Activated T-helper 1 cell treated with anti-CD3 and anti-CD28 coated beads, Interleukin-12 subunit alpha, Interleukin-12 subunit beta, Interleukin-2, Interleukin-4 antibody, amounts not matched to agents 30 ng/mL and 10 ng/mL and 1 ng/mL, durations not matched to agents 14 hours and 24 hours and 36 hours (primary cell): ENCODE measurements at regions not wholly inside any gene's neighbourhood (a gene's known extent, or its start where the extent isn't known, plus 50 kb on each side); places are given as distances from the start of the nearest gene placed in this dataset.

ENCODE experiments used
- DNase-seq: peaks from one replicate; pipeline ENCODE4 v3.0.0; 2021; ENCODE audit warnings: low spot score
- H3K27ac Mint-ChIP-seq: one replicate; pipeline ENCODE4 v1.8.0; 2021; ENCODE audit warnings: mild to moderate bottlenecking, mixed read lengths
- H3K27me3 Mint-ChIP-seq: one replicate; pipeline ENCODE4 v1.8.0; 2022; ENCODE audit warnings: mild to moderate bottlenecking, moderate library complexity, mixed read lengths; ENCODE audit not compliant: insufficient read depth
- H3K36me3 Mint-ChIP-seq: one replicate; pipeline ENCODE4 v1.8.0; 2021; ENCODE audit warnings: low read depth, mixed read lengths
- H3K4me1 Mint-ChIP-seq: one replicate; pipeline ENCODE4 v1.8.0; 2021; ENCODE audit warnings: low read depth, mixed read lengths
- H3K4me3 Mint-ChIP-seq: one replicate; pipeline ENCODE4 v1.8.0; 2021; ENCODE audit warnings: mild to moderate bottlenecking, moderate library complexity, mixed read lengths
- H3K9me3 Mint-ChIP-seq: one replicate; pipeline ENCODE4 v1.8.0; 2021; ENCODE audit warnings: mixed read lengths
- intact Hi-C: fragments of 100-400 bp; cut with micrococcal nuclease; formaldehyde crosslinking; loops from one replicate; pipeline ENCODE4 v1.15.1; 2024

DNA sequence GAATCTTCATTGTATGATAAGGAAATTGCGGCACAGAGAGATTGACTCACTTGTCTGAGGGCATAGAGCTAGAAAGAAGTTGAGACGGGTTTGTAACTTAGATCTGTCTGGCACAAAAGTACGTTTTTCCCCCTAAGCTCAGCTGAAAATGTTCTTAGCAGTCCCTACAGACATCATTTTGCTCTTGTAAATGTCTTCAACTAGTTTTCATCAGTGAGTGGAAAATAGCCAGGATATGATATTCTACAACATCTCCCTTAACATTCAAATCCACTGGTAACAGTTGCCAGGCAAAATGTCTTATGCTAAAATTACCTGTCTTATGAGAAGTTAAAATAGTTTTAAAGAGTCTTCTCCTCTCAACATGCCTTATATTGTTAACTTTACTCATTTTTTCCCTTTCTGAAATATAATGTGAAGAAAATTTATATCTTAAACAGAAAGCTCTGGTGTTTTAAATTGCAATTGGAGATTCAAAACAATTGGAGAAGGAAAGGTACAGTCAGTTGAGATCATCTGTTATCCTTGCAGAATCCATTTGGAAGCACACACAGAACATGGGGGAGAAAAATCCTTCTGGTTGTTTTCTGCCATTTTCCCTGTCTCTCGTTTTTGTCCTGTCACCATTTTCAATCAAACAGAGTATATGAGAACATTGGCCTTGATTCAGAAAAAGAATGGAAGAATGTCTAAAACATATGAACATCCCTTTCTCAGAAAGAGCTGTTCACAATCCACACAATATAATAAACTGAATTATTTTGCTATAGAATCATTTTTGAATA lies 255.0 kb downstream of the TRIB2 start:
- no peaks in the 10 kb centered on the region for H3K4me1 Mint-ChIP-seq
- peaks cover 28% of the 10 kb centered on the region for H3K27me3 Mint-ChIP-seq
- H3K36me3 Mint-ChIP-seq: peaks cover 2% of the 10 kb centered on the region
- no peak for DNase-seq
- no peak overlapping the region for H3K27ac Mint-ChIP-seq
- no peak overlapping the region for H3K4me3 Mint-ChIP-seq
- no peaks in the 10 kb centered on the region for H3K9me3 Mint-ChIP-seq
- intact Hi-C loops: no loop called here

DNA sequence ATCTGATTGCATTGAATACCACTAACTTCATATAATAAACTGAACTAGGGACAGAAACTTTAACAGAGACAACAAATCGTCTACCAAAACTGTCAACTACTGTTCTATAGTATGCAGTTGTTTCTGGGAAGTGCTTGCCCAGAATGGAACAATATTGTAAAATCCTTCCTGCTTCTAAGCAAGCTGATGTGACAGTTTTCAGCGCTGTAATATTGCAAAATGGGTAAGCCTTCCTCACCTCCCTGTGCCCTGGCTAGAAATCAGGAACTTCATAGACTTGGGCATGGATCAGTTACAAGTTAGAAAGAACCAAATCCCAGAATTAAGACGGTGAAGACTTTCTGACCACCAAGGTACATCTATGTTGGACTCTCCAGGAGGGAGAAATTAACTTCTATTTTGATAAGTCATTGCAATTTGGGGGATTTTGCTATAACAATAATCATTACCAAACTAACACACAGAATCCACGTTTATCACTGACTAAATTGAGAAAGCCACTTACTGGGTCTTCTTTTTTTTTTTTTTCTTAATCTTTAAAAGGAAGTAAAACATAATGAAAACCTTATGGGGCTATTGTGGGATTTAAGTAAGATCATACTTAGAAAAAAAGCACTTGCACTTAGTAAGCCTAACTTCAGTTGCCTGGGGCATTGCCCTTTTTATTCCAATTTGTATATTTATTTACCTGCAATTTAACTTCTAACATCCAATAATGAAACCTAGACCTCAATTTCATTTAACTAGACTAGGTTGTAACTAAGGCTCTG lies 261.5 kb downstream of the TRIB2 start:
- no peaks in the 10 kb centered on the region for H3K9me3 Mint-ChIP-seq
- no peak overlapping the region for H3K27ac Mint-ChIP-seq
- no peak overlapping the region for H3K4me3 Mint-ChIP-seq
- H3K4me1 Mint-ChIP-seq: no peaks in the 10 kb centered on the region
- no peaks in the 10 kb centered on the region for H3K36me3 Mint-ChIP-seq
- H3K27me3 Mint-ChIP-seq: peaks cover 41% of the 10 kb centered on the region
- intact Hi-C loops: no loop called here
- no peak for DNase-seq

DNA sequence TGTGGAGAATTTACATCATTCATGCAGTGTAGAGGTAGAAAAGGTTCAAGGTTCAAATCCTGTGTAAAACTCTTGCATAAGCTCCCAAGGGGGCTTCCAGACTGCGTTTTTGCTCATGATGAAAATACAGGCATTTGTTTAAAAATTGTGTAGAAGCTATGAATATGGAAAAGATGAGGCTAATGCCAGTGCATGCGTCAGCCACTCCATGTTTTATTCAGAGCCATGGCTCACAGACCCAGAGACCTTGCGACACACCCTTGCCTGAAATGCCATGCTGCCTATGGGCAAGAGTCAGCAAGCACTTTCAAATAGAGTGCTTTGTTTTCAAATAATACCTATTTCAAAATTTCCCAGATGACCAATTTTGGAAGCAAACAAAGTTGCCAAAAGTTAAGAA lies 262.3 kb downstream of the TRIB2 start:
- peaks cover 45% of the 10 kb centered on the region for H3K27me3 Mint-ChIP-seq
- H3K4me3 Mint-ChIP-seq: no peak overlapping the region
- no peak overlapping the region for H3K27ac Mint-ChIP-seq
- no peaks in the 10 kb centered on the region for H3K4me1 Mint-ChIP-seq
- no peak for DNase-seq
- H3K9me3 Mint-ChIP-seq: no peaks in the 10 kb centered on the region
- H3K36me3 Mint-ChIP-seq: no peaks in the 10 kb centered on the region
- intact Hi-C loops: no loop called here

DNA sequence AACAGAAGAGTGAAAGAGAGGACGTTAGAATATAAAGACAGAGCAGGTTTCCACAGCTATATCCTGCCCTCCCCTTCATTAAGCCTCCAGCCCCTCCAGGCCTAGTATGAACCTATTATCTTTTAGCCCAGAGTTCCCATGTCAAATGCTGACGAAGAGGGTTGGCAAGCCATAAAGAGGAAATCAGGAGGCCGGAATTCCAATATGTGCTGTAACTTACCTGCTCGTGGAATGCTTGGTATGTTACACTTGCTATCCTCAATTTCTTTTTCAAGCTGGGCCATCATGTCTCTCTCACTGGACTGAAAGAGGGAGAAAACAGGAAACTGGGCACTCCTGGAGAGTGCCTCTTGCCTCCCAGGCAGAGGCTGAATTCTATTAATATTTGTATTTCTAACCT lies 264.1 kb downstream of the TRIB2 start:
- intact Hi-C loops: no loop called here
- H3K27ac Mint-ChIP-seq: no peak overlapping the region
- no peaks in the 10 kb centered on the region for H3K9me3 Mint-ChIP-seq
- DNase-seq: no peak
- peaks cover 32% of the 10 kb centered on the region for H3K27me3 Mint-ChIP-seq
- no peak overlapping the region for H3K4me3 Mint-ChIP-seq
- no peaks in the 10 kb centered on the region for H3K36me3 Mint-ChIP-seq
- H3K4me1 Mint-ChIP-seq: no peaks in the 10 kb centered on the region

DNA sequence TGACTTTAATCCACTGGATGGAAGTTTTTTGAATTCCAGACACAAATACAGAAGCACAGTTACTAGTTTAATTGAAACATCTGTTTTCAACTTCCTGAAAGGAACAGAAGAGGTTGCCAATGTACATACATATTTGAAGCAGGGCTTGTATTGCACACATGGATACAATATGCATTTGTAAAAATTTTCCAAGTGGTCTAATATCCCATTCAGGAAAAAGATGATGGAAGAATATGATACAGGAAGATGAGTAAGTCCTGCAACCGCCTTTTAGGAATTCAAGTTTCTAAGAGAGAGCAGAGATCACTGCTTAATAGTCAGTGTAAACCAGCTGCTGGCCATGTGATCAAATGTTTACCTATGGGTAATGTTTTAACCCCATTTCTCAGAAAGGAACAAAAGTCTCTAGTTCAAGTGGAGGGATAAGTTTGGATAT lies 265.4 kb downstream of the TRIB2 start:
- Mint-ChIP-seq H3K27me3 (peaks cover 33% of the 10 kb centered on the region), H3K9me3 (no peaks in the 10 kb centered on the region), H3K4me1 (peaks cover under 1% of the 10 kb centered on the region), H3K4me3 (no peak overlapping the region), H3K27ac (no peak overlapping the region), H3K36me3 (no peaks in the 10 kb centered on the region)
- intact Hi-C loops: no loop called here
- no peak for DNase-seq

DNA sequence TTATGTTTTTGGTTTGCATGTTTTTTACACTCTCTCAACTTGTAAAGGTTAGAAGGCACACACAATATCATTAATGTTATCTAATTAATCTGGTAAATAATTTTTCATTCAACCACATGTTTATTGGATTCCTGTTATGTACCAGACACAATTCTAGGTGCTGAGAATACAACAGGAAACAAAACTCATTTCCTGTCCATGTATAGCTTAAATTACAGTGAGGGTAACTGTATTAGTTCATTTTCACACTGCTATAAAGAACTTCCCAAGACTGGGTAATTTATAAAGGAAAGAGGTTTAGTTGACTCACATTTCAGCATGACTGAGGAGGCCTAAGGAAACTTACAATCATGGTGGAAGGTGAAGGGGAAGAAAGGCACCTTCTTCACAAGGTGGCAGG lies 270.5 kb downstream of the TRIB2 start:
- Mint-ChIP-seq H3K36me3 (no peaks in the 10 kb centered on the region), H3K9me3 (no peaks in the 10 kb centered on the region), H3K4me3 (no peak overlapping the region), H3K4me1 (peaks cover 7% of the 10 kb centered on the region), H3K27me3 (peaks cover 17% of the 10 kb centered on the region), H3K27ac (no peak overlapping the region)
- intact Hi-C loops: no loop called here
- no peak for DNase-seq

DNA sequence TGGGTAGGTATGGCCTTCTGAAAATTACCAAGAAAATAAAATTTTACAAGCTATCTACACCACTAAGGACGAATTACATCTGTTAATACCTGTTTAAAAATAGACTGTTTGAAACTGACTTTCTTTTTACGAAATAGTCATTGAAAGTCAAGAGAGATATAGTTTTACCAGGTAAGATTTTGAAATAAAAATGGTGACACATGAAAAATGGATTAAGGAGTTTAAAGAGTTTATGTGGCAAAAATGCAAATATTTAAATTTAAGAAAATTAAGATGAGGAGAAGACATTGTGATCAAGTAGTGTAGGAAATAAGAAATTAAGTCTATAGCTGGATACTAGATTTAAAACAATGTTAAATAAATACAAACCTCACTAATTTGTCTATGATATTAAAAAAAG lies 271.5 kb downstream of the TRIB2 start:
- Mint-ChIP-seq H3K36me3 (no peaks in the 10 kb centered on the region), H3K27ac (no peak overlapping the region), H3K27me3 (peaks cover 17% of the 10 kb centered on the region), H3K4me3 (no peak overlapping the region), H3K4me1 (peaks cover 7% of the 10 kb centered on the region), H3K9me3 (no peaks in the 10 kb centered on the region)
- no peak for DNase-seq
- intact Hi-C loops: no loop called here

DNA sequence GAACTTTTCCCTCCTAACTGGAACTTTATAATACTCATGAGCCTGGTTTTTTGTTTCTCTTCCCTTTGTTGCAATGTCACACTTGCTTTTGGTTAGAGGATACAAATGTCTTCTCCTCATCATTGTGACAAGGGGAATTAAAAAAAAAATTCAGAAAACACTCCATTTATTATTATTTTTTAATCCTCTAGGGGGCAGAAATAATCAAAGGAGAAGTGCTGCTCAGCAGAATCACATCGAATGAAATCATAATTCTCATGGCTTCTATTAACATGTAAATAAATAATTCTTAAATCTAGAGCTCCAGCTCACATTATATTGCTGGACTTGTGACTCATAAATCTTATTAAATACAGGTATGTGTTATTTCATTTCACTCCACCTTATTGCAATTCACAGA lies 273.8 kb downstream of the TRIB2 start:
- no peak overlapping the region for H3K27ac Mint-ChIP-seq
- H3K36me3 Mint-ChIP-seq: no peaks in the 10 kb centered on the region
- peaks cover 7% of the 10 kb centered on the region for H3K4me1 Mint-ChIP-seq
- no peaks in the 10 kb centered on the region for H3K9me3 Mint-ChIP-seq
- H3K4me3 Mint-ChIP-seq: no peak overlapping the region
- intact Hi-C loops: no loop called here
- DNase-seq: no peak
- H3K27me3 Mint-ChIP-seq: peaks cover 22% of the 10 kb centered on the region

DNA sequence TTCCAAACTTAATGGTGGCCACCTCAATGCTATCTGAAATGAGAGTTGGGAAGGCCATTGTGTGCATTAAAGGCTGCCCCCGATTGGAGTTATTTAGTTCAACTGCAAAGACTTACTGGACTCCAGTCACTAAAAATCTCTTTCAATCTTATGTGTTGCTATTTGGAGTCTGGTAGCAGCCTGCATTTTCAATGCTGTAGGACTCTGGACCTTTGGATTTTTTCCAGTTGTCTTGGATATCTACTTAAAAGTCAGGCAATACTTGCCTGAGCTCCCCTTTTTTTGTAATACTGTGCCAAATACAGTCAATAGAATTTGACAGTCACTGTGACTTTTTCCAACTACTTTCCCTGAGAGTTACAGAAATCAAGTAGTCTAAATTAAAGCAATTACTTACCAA lies 281.9 kb downstream of the TRIB2 start:
- H3K36me3 Mint-ChIP-seq: no peaks in the 10 kb centered on the region

DNA sequence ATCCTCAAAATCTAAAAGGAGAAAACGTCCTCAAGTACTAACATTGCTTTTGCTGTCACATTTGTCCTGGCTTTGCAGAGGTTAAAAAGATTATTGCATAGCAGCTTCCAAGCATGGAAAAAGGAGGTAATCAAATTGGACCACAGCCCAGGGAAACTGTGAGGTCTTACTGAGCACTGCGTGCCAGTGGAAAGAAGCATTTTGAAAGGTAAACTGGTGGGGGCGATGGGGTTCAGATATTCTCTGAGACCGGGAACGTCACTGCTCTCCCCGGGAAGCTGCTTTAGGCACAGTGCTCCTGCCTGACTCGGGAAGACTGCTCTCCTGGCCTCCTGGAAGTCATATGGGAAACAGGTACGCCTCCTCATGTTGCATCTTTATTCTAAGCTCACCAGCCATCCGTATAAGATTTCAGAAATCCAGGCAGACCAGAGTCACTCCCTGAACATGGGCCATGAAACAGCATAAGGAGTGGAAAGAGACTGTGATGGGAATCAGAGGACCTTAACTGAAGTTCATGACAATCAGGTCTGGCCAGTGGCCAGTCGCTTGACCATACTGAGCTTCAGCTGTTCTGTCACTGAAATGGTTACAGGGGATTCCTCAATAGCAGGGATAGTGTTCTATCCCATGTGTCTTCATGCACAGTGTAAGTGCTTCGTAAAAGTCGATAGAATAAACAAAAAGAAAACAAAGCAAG lies 284.1 kb downstream of the TRIB2 start:
- no peaks in the 10 kb centered on the region for H3K9me3 Mint-ChIP-seq
- DNase-seq: no peak
- H3K27me3 Mint-ChIP-seq: peaks cover 19% of the 10 kb centered on the region
- no peaks in the 10 kb centered on the region for H3K36me3 Mint-ChIP-seq
- H3K4me1 Mint-ChIP-seq: no peaks in the 10 kb centered on the region
- intact Hi-C loops: loop anchor here (10.0 kb wide), 1 partner anchor 546 kb away; no protein-coding TSS in a partner anchor
- H3K27ac Mint-ChIP-seq: no peak overlapping the region
- H3K4me3 Mint-ChIP-seq: no peak overlapping the region

More for the DNA sequence above, 281.9 kb downstream of the TRIB2 start:
- intact Hi-C loops: no loop called here
- no peaks in the 10 kb centered on the region for H3K9me3 Mint-ChIP-seq
- H3K27ac Mint-ChIP-seq: no peak overlapping the region
- H3K27me3 Mint-ChIP-seq: peaks cover 18% of the 10 kb centered on the region
- DNase-seq: no peak
- no peak overlapping the region for H3K4me3 Mint-ChIP-seq
- no peaks in the 10 kb centered on the region for H3K4me1 Mint-ChIP-seq

DNA sequence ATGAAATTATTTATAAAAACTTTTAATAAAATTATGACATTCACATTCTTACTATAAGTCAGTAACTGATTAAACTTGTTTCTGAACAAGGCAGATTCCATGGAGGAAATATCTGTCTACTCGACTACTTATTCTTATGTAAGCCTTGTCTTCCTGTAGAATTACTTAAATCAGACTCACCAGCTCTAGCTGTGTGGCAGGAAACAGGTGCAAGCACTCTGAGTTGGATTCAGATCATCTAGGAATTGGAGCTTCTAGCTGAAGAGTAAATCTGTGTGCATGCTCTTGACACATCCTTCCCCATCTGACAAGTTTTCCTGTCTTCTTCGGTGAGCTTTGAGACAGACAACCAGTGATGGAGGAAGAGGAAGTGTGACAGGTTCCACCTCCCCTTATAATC lies 284.7 kb downstream of the TRIB2 start:
- Mint-ChIP-seq H3K36me3 (no peaks in the 10 kb centered on the region), H3K4me1 (no peaks in the 10 kb centered on the region), H3K27me3 (peaks cover 19% of the 10 kb centered on the region), H3K9me3 (no peaks in the 10 kb centered on the region), H3K27ac (no peak overlapping the region), H3K4me3 (no peak overlapping the region)
- DNase-seq: no peak
- intact Hi-C loops: loop anchor here (10.0 kb wide), 1 partner anchor 547 kb away; no protein-coding TSS in a partner anchor

DNA sequence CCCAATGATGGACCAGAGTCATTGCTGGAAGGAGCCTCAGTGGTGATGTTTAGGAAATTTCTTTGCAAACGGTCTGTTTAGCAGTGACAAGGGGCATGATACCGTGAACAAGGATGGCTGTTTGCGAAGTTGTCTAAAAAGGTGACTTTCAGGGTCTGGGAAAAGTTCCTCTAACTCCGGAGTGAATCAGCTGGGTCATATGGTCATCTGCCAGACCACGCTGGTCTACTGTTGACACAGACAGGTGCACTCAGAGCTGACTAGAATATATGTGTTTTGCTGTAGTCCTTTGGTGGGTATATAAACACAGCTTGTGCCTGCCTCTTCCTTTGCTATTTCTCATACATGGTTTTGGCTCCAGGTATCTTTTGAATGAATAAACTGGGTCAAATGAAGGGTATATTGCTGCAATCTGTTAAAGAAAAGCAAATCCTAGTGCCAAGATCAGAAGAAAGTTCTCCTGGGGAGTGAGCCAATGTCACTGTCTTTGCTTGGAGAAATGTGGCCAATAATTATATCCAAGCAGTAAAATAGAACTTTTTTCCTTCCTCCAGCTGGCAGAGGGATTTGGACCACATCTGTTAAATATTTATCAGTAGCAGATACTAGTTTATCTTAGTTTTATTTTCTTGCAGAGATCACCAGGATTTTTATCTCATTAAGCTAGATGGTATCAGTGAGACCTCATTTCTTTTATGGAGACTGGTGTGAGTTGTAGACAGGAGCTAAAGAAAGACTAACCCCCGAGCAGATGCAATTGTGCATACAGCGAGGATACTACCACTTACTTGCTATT lies 286.0 kb downstream of the TRIB2 start:
- Mint-ChIP-seq H3K36me3 (no peaks in the 10 kb centered on the region), H3K9me3 (no peaks in the 10 kb centered on the region), H3K27ac (no peak overlapping the region), H3K27me3 (peaks cover 24% of the 10 kb centered on the region), H3K4me1 (no peaks in the 10 kb centered on the region), H3K4me3 (no peak overlapping the region)
- intact Hi-C loops: loop anchor here (10.0 kb wide), 1 partner anchor 548 kb away; no protein-coding TSS in a partner anchor
- no peak for DNase-seq
